GM12873 (cell line): ENCODE measurements at regions not wholly inside any gene's neighbourhood (a gene's known extent, or its start where the extent isn't known, plus 50 kb on each side); places are given as distances from the start of the nearest gene placed in this dataset.

ENCODE experiments used
- TF ChIP-seq, protein P1 (sequence below): IDR thresholded peaks from 2 replicates; pipeline ENCODE4 v1.5.1; 2012; ENCODE audit warnings: low read depth, mild to moderate bottlenecking, moderate library complexity, low read length, control low read depth; ENCODE audit not compliant: insufficient read depth; ENCODE audit errors: missing control alignments

DNA sequence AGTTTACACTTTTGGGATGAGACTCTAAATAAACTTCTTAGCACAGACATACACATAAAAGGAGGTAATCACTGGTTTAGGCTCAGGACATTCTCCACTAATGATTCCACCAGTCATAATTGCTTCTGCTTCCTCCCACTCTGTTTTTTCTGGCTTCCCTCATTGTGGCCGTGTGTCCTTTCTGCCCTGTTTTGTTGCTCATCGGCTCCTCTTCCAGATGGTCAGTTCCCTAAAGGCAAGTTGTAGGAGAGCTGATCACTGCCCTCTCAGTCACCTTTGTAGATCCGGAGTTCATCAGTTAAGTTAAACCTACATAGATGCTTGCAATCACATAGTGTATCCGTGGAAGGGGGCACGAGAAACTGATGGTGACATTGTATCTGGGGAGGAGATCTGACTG is 200.5 kb upstream of the ARG1 start:
- TF ChIP-seq, protein P1, sequence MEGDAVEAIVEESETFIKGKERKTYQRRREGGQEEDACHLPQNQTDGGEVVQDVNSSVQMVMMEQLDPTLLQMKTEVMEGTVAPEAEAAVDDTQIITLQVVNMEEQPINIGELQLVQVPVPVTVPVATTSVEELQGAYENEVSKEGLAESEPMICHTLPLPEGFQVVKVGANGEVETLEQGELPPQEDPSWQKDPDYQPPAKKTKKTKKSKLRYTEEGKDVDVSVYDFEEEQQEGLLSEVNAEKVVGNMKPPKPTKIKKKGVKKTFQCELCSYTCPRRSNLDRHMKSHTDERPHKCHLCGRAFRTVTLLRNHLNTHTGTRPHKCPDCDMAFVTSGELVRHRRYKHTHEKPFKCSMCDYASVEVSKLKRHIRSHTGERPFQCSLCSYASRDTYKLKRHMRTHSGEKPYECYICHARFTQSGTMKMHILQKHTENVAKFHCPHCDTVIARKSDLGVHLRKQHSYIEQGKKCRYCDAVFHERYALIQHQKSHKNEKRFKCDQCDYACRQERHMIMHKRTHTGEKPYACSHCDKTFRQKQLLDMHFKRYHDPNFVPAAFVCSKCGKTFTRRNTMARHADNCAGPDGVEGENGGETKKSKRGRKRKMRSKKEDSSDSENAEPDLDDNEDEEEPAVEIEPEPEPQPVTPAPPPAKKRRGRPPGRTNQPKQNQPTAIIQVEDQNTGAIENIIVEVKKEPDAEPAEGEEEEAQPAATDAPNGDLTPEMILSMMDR, result no peak

DNA sequence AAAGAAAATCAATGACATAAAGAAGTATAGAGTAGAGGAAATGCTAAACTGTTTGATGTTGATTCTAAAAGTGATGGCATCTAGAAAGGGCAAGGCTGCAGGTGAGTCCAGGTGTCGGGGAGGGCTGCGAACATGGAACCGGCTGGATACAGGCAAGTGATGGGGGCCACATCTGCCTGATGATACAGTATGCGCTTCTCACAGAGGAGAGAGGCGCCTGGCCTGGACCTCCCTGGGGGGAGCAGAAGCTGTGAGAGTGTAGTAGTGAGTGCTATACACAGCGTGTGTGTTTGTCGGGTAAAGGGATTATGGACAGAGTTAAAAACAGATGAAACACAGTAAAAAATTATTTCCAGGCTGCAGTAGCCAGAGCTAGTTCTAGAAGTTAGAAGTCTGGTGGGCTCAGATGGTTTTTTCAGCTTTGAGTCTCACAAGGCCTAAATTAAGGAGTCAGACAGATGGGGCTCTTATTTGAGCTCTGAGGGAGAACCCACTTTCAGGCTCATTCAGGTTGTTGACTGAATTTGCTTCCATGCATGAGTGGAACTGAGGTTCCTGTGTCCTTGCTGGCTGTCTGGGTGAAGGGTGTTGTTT is 195.8 kb upstream of the ARG1 start:
- TF ChIP-seq, protein P1, result no peak

DNA sequence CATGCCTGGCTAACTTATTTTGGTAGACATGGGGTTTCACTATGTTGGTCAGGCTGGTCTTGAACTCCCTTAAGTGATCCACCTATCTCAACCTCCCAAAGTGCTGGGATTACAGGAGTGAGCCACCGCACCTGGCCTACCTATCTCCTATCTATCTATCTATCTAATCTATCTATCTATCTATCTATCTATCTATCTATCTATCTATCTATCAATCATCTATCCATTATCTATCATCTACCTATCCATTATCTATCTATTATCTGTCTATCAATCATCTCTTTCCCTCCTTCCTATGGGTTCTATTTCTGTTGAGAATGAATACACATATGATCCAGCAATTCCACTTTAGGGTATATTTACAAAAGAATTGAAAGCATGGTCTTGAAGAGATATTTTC is 194.2 kb upstream of the ARG1 start:
- TF ChIP-seq, protein P1, result no peak

DNA sequence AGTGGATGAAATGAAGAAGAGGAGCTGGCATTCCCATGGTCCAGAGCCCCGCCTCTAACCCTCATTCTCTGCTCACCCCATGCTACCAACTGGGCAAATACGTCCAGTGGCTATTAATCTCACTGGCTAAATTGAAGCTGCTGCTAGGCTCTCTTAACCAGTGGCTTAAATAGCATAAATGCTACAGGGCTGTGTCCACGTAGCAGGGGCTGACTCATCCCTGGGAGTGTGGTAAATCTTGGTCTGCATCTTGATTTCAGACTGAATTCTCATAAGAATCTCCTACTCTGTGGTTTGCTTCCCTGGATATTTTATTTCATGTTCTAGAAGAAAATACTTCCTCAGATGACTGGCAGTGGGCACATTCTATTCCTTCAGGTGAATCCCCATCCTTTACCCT is 193.1 kb upstream of the ARG1 start:
- TF ChIP-seq, protein P1, result no peak

DNA sequence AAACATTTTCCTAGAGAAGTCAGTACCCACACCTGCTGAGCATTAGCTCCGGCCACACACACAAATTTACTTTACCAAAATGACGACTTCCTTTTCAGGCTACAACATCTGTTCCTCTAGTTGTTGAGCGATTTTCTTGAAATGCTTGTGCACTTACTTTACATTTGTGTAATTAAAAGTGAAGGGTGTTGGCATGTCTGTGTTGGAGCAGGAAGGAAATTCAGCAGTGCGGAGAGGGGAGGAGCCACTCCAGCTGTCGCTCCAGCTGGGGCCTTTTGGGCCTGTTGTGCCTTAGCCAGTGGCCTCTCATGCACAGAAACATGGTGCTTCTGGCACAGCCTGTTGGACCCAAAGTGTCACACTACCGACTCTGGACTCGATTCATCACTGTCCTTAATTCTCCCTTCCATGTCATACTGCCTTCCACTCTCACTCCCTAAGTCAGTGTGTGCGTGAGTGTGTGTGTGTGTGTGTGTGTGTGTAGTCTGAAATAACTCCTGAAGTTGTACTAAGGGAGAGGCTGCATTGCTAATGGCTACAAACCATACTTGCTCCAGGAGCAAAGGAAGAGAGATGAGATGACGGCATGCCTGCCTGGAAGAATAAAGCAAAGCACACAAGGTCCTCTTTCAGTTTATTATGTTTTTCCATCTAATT is 191.8 kb upstream of the ARG1 start:
- TF ChIP-seq, protein P1, result no peak

DNA sequence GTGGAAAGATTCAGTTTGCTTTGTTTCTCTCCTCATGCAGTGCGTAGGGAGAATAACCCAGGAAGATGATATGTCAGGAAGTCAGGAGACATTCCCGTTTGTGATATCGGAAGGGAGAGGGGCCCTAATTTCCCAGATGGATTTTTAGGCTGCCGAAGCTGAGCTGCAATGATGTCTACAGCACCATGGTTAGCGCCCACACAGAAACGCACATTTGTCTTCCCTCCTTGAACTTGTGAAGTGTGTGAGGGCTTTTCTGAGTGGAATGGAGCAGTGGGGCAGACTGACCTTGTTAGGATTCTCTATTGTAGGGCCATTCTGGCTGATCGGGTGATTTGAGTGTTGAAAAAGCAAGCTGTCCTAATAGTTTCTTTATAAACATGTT is 191.3 kb upstream of the ARG1 start:
- TF ChIP-seq, protein P1, result no peak

DNA sequence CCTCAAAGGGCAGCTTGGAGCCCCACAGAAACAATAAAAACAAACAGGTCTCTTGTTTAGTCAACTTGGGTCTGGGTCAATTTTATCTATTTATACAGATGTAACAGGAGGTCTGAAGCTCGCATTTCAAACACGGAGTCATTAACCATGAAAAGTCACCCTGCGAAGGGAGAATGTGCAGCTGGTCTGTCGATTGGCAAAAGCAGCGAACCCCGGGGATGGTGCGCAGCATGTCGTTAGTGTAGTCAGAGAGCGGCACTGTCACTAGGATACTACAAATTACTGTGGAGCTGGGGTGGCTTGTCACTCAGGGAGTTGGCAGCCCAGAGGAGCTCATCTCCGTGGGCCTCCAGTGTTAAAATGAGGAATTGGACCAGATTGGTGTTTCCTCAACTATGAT is 190.4 kb upstream of the ARG1 start:
- TF ChIP-seq, protein P1, result no peak
